ENCODE measurements at regions not wholly inside any gene's neighbourhood (a gene's known extent, or its start where the extent isn't known, plus 50 kb on each side); places are given as distances from the start of the nearest gene placed in this dataset.

DNA sequence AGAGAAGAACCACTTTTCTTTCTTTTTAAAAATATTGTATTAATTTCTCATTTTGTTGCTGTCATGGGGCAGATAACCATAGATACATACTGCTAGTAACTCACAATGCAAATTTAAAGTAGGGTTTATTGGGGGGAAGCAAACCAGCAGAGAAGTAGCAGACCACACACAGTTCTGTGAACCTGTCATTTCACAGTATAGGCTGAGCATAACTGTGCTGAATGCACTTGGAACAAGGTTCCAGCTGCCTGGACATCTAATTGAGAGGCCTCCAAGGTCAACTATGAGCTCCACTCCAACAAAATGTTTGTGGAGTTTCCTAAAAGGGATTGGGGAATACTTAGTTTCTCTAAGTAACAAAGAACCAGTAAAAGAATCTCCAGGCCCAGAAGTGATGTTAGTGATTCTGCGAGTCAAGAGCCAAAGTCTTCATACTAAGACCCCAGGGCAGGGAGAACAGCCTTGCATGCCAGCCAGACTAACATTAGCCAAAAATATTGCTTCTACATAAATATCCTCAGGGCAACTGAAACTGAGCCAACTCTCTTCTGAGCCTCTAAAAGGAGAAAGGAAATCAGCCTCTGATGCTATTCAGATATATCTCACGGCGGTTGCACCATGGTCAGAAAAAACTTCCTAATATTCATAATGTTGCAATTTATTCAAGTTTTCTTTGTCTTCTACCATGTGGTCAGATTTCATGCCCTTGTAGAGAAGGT lies 856.4 kb upstream of the ALCAM start:
- TF ChIP-seq POLR2A (IDR thresholded peaks at IDR 0.05; ENCODE audit: low read length) (no peak), GATA1 (IDR thresholded peaks at IDR 0.05; ENCODE audit: low read depth, low read length) (no peak)
